DOHH2 (cell line): ENCODE measurements at regions not wholly inside any gene's neighbourhood (a gene's known extent, or its start where the extent isn't known, plus 50 kb on each side); places are given as distances from the start of the nearest gene placed in this dataset.

Experiments
- EZH2phosphoT487 ChIP-seq: fragments of 200-600 bp; sonication (generic); IDR thresholded peaks from 2 replicates; pipeline ENCODE4 v1.6.1; 2017; ENCODE audit warnings: borderline replicate concordance, mild to moderate bottlenecking, antibody characterized with exemption, low read length, moderate library complexity, mixed read lengths
- TF ChIP-seq, protein P1 (sequence below): fragments of 200-600 bp; sonication (generic); IDR thresholded peaks from one replicate; pipeline ENCODE4 v1.5.1; 2014; ENCODE audit warnings: antibody characterized with exemption, mild to moderate bottlenecking, low read depth, low read length; ENCODE audit not compliant: poor library complexity, severe bottlenecking

DNA sequence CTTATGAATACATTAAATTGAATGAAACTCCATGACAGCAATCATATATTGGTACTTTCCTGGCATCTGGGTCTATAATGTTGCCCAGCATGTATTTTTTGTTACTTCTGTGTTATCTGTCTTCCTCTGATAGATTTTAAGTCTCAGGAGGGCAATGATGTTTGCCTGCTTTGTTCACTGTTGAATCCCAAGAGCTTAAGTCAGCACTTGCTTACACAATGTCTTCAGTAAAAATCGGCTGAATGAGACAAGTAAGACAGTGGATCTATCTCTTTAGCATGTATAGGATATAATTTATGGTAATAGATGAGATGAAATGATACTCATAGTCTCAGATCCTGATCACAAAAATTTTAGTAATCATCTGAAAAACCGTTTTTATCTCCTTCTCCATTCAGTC, 1034.9 kb upstream of the EPHA7 start:
- TF ChIP-seq, protein P1, sequence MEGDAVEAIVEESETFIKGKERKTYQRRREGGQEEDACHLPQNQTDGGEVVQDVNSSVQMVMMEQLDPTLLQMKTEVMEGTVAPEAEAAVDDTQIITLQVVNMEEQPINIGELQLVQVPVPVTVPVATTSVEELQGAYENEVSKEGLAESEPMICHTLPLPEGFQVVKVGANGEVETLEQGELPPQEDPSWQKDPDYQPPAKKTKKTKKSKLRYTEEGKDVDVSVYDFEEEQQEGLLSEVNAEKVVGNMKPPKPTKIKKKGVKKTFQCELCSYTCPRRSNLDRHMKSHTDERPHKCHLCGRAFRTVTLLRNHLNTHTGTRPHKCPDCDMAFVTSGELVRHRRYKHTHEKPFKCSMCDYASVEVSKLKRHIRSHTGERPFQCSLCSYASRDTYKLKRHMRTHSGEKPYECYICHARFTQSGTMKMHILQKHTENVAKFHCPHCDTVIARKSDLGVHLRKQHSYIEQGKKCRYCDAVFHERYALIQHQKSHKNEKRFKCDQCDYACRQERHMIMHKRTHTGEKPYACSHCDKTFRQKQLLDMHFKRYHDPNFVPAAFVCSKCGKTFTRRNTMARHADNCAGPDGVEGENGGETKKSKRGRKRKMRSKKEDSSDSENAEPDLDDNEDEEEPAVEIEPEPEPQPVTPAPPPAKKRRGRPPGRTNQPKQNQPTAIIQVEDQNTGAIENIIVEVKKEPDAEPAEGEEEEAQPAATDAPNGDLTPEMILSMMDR: no peak
- TF ChIP-seq EZH2phosphoT487: no peak
